ENCODE measurements at regions not wholly inside any gene's neighbourhood (a gene's known extent, or its start where the extent isn't known, plus 50 kb on each side); places are given as distances from the start of the nearest gene placed in this dataset.

DNA sequence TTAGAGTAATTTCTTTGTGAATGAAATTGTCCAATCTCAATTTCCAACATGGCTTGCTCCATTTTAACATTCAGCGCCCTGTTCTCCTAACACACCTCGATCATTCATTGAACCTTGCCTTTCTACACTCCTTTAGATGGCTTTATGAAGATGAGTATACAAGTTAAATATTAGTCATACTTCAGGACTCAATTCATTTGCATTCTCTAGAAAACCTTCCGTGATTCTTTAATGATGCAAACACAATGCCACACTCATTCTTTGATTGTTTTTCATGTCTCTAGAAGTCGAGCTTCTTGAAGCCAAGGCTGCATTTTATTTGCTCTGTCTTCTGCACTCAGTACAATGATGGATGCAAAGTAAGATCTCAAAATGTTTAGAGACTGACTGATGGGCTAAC, 641.2 kb downstream of the DOK5 start:
- in situ Hi-C loops (cut with MboI), result no loop called here
- FAIRE-seq, result no peak
- BruUV-seq (replicated peaks), result no TSS peak
- TF ChIP-seq, protein P1, sequence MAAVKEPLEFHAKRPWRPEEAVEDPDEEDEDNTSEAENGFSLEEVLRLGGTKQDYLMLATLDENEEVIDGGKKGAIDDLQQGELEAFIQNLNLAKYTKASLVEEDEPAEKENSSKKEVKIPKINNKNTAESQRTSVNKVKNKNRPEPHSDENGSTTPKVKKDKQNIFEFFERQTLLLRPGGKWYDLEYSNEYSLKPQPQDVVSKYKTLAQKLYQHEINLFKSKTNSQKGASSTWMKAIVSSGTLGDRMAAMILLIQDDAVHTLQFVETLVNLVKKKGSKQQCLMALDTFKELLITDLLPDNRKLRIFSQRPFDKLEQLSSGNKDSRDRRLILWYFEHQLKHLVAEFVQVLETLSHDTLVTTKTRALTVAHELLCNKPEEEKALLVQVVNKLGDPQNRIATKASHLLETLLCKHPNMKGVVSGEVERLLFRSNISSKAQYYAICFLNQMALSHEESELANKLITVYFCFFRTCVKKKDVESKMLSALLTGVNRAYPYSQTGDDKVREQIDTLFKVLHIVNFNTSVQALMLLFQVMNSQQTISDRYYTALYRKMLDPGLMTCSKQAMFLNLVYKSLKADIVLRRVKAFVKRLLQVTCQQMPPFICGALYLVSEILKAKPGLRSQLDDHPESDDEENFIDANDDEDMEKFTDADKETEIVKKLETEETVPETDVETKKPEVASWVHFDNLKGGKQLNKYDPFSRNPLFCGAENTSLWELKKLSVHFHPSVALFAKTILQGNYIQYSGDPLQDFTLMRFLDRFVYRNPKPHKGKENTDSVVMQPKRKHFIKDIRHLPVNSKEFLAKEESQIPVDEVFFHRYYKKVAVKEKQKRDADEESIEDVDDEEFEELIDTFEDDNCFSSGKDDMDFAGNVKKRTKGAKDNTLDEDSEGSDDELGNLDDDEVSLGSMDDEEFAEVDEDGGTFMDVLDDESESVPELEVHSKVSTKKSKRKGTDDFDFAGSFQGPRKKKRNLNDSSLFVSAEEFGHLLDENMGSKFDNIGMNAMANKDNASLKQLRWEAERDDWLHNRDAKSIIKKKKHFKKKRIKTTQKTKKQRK (IDR thresholded peaks at IDR 0.05; ENCODE audit: low read depth, low read length), result no peak
- TF ChIP-seq GATAD2B (conservative IDR thresholded peaks at IDR 0.05; ENCODE audit: low read depth) (no peak), SMARCA5 (IDR thresholded peaks at IDR 0.05) (no peak), ZNF207 (IDR thresholded peaks at IDR 0.05; ENCODE audit: borderline replicate concordance) (no peak), RCOR1 (conservative IDR thresholded peaks at IDR 0.05; ENCODE audit: low read depth, low read length) (no peak), MEF2A (IDR thresholded peaks at IDR 0.05; ENCODE audit: insufficient read depth, low read depth, low read length) (no peak), CBFB (IDR thresholded peaks at IDR 0.05; ENCODE audit: low read depth) (no peak), STAT3 (IDR thresholded peaks at IDR 0.05; ENCODE audit: low read depth, low read length) (no peak), ZNF622 (IDR thresholded peaks at IDR 0.05) (no peak), YY1 (IDR thresholded peaks at IDR 0.05; ENCODE audit: low read depth, low read length) (no peak), RBBP5 (conservative IDR thresholded peaks at IDR 0.05) (no peak), PAX8 (IDR thresholded peaks at IDR 0.05) (no peak), TARDBP (IDR thresholded peaks at IDR 0.05; ENCODE audit: borderline replicate concordance) (no peak), CEBPB (IDR thresholded peaks at IDR 0.05; ENCODE audit: borderline replicate concordance in 1 of 2, low read depth in 2 of 2, low read length in 2 of 2) (no peak), ZBED1 (IDR thresholded peaks at IDR 0.05; ENCODE audit: borderline replicate concordance) (no peak)
- TF ChIP-seq, protein P2, sequence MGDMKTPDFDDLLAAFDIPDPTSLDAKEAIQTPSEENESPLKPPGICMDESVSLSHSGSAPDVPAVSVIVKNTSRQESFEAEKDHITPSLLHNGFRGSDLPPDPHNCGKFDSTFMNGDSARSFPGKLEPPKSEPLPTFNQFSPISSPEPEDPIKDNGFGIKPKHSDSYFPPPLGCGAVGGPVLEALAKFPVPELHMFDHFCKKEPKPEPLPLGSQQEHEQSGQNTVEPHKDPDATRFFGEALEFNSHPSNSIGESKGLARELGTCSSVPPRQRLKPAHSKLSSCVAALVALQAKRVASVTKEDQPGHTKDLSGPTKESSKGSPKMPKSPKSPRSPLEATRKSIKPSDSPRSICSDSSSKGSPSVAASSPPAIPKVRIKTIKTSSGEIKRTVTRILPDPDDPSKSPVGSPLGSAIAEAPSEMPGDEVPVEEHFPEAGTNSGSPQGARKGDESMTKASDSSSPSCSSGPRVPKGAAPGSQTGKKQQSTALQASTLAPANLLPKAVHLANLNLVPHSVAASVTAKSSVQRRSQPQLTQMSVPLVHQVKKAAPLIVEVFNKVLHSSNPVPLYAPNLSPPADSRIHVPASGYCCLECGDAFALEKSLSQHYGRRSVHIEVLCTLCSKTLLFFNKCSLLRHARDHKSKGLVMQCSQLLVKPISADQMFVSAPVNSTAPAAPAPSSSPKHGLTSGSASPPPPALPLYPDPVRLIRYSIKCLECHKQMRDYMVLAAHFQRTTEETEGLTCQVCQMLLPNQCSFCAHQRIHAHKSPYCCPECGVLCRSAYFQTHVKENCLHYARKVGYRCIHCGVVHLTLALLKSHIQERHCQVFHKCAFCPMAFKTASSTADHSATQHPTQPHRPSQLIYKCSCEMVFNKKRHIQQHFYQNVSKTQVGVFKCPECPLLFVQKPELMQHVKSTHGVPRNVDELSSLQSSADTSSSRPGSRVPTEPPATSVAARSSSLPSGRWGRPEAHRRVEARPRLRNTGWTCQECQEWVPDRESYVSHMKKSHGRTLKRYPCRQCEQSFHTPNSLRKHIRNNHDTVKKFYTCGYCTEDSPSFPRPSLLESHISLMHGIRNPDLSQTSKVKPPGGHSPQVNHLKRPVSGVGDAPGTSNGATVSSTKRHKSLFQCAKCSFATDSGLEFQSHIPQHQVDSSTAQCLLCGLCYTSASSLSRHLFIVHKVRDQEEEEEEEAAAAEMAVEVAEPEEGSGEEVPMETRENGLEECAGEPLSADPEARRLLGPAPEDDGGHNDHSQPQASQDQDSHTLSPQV (IDR thresholded peaks at IDR 0.05), result no peak
- TF ChIP-seq, protein P3, sequence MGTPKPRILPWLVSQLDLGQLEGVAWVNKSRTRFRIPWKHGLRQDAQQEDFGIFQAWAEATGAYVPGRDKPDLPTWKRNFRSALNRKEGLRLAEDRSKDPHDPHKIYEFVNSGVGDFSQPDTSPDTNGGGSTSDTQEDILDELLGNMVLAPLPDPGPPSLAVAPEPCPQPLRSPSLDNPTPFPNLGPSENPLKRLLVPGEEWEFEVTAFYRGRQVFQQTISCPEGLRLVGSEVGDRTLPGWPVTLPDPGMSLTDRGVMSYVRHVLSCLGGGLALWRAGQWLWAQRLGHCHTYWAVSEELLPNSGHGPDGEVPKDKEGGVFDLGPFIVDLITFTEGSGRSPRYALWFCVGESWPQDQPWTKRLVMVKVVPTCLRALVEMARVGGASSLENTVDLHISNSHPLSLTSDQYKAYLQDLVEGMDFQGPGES (IDR thresholded peaks at IDR 0.05), result no peak

More for the DNA sequence above, 641.2 kb downstream of the DOK5 start:
- no peak overlapping the region for H3K4me2 ChIP-seq (ENCODE audit: control insufficient read depth, insufficient read depth)
- RAD21 ChIA-PET (ENCODE audit: unreplicated experiment), result interaction anchor here (0.7 to 3.2 kb wide), 9 partner anchors 20 to 369 kb away, joined by 3 to 16 read pairs (median 3); no protein-coding TSS in a partner anchor
- POLR2A ChIA-PET, result interaction anchor here (0.7 to 1.2 kb wide), 2 partner anchors 24 to 78 kb away, joined by 3 to 4 read pairs; no protein-coding TSS in a partner anchor
- DNase-seq (ENCODE audit: low read depth, low spot score) (peak; percentile 25), ATAC-seq (peak; percentile 74)
- H3K4me3 ChIP-seq, result no peak overlapping the region
- H3K36me3 ChIP-seq (ENCODE audit: control insufficient read depth in 2 of 2, insufficient read depth in 2 of 2, low read length in 1 of 2), result no peaks in the 10 kb centered on the region
- H3K27me3 ChIP-seq (replicated peaks in 1 of 2; ENCODE audit: control insufficient read depth in 2 of 2, insufficient read depth in 2 of 2, low read length in 1 of 2), result no peaks in the 10 kb centered on the region
- H3K9me3 ChIP-seq (replicated peaks; ENCODE audit: control insufficient read depth, insufficient read depth, low read length), result no peaks in the 10 kb centered on the region; the same call in 2 of the 3 replicates
- no peak overlapping the region for H3K27ac ChIP-seq (ENCODE audit: control insufficient read depth, insufficient read depth)
- SMC1A ChIA-PET (ENCODE audit: uncharacterized antibody, unreplicated experiment), result interaction anchor here (0.9 to 3.0 kb wide), 8 partner anchors 10 to 136 kb away, joined by 3 to 16 read pairs (median 5); no protein-coding TSS in a partner anchor
- H4K20me1 ChIP-seq (ENCODE audit: control insufficient read depth, insufficient read depth), result no peaks in the 10 kb centered on the region
- H3K9ac ChIP-seq (ENCODE audit: control insufficient read depth, insufficient read depth, low read length), result no peak overlapping the region
- H3K4me1 ChIP-seq (ENCODE audit: control insufficient read depth, insufficient read depth, low read length), result no peaks in the 10 kb centered on the region
- 42% methylated on average over 4 of the region's 4 CpGs for WGBS (ENCODE audit: insufficient coverage, insufficient replicate concordance, low lambda C conversion rate, missing lambda C conversion rate)
- intact Hi-C loops (cut with micrococcal nuclease; ENCODE audit: unreplicated experiment), result loop anchor here (2.0 to 5.0 kb wide), 2 partner anchors 64 to 134 kb away; no protein-coding TSS in a partner anchor
- H2AFZ ChIP-seq (ENCODE audit: control insufficient read depth, low read depth, low read length), result no peak overlapping the region
- no peaks in the 10 kb centered on the region for H3K79me2 ChIP-seq (ENCODE audit: control insufficient read depth, insufficient read depth, low read length)
- CTCF ChIA-PET, result interaction anchor here (0.9 to 1.8 kb wide), 7 partner anchors 15 to 136 kb away, joined by 3 to 10 read pairs (median 3); no protein-coding TSS in a partner anchor

Measured in GM12878 (cell line).